IMR-90 (cell line): ENCODE measurements at regions not wholly inside any gene's neighbourhood (a gene's known extent, or its start where the extent isn't known, plus 50 kb on each side); places are given as distances from the start of the nearest gene placed in this dataset.

Experiments
- ATAC-seq: fragments of 200-7000 bp; cut with Tn5 transposase; 2 replicates; pipeline ENCODE4 v1.9.1; 2020; ENCODE audit warnings: low read depth, mild to moderate bottlenecking, moderate library complexity
- BruUV-seq: library from RNA; stranded (reverse); fragments of 400-500 nt; replicated peaks from 2 replicates; lab custom pipeline; 2021; lab: Mats Ljungman, UMichigan
- CTCF ChIA-PET: fragments of 300-600 bp; formaldehyde crosslinking; extraction: SDS; loops from one replicate; lab custom pipeline; 2021; ENCODE audit warnings: antibody characterized with exemption; lab: Yijun Ruan, JAX
- POLR2A ChIA-PET: fragments of 300-600 bp; sonication (Branson Sonifier 250); formaldehyde crosslinking; loops from one replicate; lab custom pipeline; 2022; ENCODE audit warnings: antibody characterized with exemption; ENCODE audit not compliant: unreplicated experiment; lab: Charles Lee
- DNase-seq: peaks from one replicate; pipeline ENCODE4 v3.0.0; 2013
- H2AFZ ChIP-seq: replicated peaks from 2 replicates; pipeline ENCODE3; 2013; ENCODE audit warnings: low read length, mild to moderate bottlenecking; ENCODE audit not compliant: poor library complexity
- H2AK5ac ChIP-seq: 2 replicates; pipeline ENCODE4 v1.6.1; 2013; ENCODE audit warnings: low read depth, low read length, inconsistent platforms
- H2AK9ac ChIP-seq: replicated peaks from 2 replicates; pipeline ENCODE3; 2013; ENCODE audit warnings: mild to moderate bottlenecking, low read depth, low read length, moderate library complexity; ENCODE audit not compliant: poor library complexity
- H2BK120ac ChIP-seq: 2 replicates; pipeline ENCODE4 v1.6.1; 2013; ENCODE audit warnings: low read depth, low read length, inconsistent platforms
- H2BK15ac ChIP-seq: 3 replicates; pipeline ENCODE4 v1.6.1; 2013; ENCODE audit warnings: low read depth, low read length, inconsistent platforms
- H2BK20ac ChIP-seq: 2 replicates; pipeline ENCODE4 v1.6.1; 2013; ENCODE audit warnings: low read depth, mild to moderate bottlenecking, inconsistent platforms, low read length, moderate library complexity
- H2BK5ac ChIP-seq: 2 replicates; pipeline ENCODE4 v1.6.1; 2013; ENCODE audit warnings: mild to moderate bottlenecking, low read depth, low read length, inconsistent platforms; ENCODE audit not compliant: poor library complexity, severe bottlenecking
- H3K14ac ChIP-seq: replicated peaks from 2 replicates; pipeline ENCODE4 v1.6.1; 2013; ENCODE audit warnings: low read depth, low read length, inconsistent platforms
- H3K18ac ChIP-seq: 2 replicates; pipeline ENCODE4 v1.6.1; 2013; ENCODE audit warnings: low read depth, low read length, control low read depth
- H3K23ac ChIP-seq: 2 replicates; pipeline ENCODE4 v1.6.1; 2013; ENCODE audit warnings: low read depth, low read length, inconsistent platforms
- H3K27ac ChIP-seq: 2 replicates; pipeline ENCODE4 v1.5.1; 2013; ENCODE audit warnings: mild to moderate bottlenecking, control low read depth, low read length; ENCODE audit not compliant: insufficient read depth
- H3K27me3 ChIP-seq: 2 replicates; pipeline ENCODE4 v1.6.1; 2013; ENCODE audit warnings: low read length; ENCODE audit not compliant: control insufficient read depth, insufficient read depth
- H3K36me3 ChIP-seq: 2 replicates; pipeline ENCODE4 v1.6.1; 2013; ENCODE audit warnings: low read length, mixed read lengths; ENCODE audit not compliant: control insufficient read depth, insufficient read depth
- H3K4ac ChIP-seq: 2 replicates; pipeline ENCODE4 v1.6.1; 2013; ENCODE audit warnings: low read depth, low read length, inconsistent platforms
- H3K4me1 ChIP-seq: 2 replicates; pipeline ENCODE4 v1.6.1; 2013; ENCODE audit warnings: low read length, mixed read lengths; ENCODE audit not compliant: control insufficient read depth, insufficient read depth
- H3K4me2 ChIP-seq: 2 replicates; pipeline ENCODE4 v1.6.1; 2013; ENCODE audit warnings: low read depth, mild to moderate bottlenecking, control low read depth, low read length, moderate library complexity
- H3K4me3 ChIP-seq: 2 replicates; pipeline ENCODE4 v1.5.1; 2013; ENCODE audit warnings: low read depth, mild to moderate bottlenecking, control low read depth, low read length, moderate library complexity; ENCODE audit not compliant: insufficient read depth
- H3K56ac ChIP-seq: 2 replicates; pipeline ENCODE4 v1.6.1; 2013; ENCODE audit warnings: low read length, inconsistent platforms; ENCODE audit not compliant: insufficient read depth; ENCODE audit errors: extremely low read depth
- H3K79me1 ChIP-seq, 2 experiments: 2 replicates each; pipeline ENCODE4 v1.6.1; 2013; ENCODE audit warnings: low read length in 2 of 2, inconsistent platforms in 1 of 2, low read depth in 1 of 2
- H3K9ac ChIP-seq: 2 replicates; pipeline ENCODE4 v1.6.1; 2013; ENCODE audit warnings: low read depth, low read length, control low read depth
- H3K9me1 ChIP-seq: 2 replicates; pipeline ENCODE4 v1.6.1; 2013; ENCODE audit warnings: low read length, inconsistent platforms; ENCODE audit not compliant: insufficient read depth
- H3K9me3 ChIP-seq: 2 replicates; pipeline ENCODE4 v1.6.1; 2013; ENCODE audit warnings: low read length; ENCODE audit not compliant: control insufficient read depth, insufficient read depth
- H4K20me1 ChIP-seq: 2 replicates; pipeline ENCODE4 v1.6.1; 2013; ENCODE audit warnings: low read length, inconsistent platforms; ENCODE audit not compliant: insufficient read depth
- H4K5ac ChIP-seq: 2 replicates; pipeline ENCODE4 v1.6.1; 2013; ENCODE audit warnings: mild to moderate bottlenecking, low read depth, low read length, control low read depth
- H4K8ac ChIP-seq, 2 experiments: 2 replicates each; pipeline ENCODE4 v1.6.1; 2013; ENCODE audit warnings: low read depth in 2 of 2, low read length in 2 of 2, control low read depth in 1 of 2, inconsistent platforms in 1 of 2
- H4K91ac ChIP-seq: 2 replicates; pipeline ENCODE4 v1.6.1; 2013; ENCODE audit warnings: low read depth, low read length, inconsistent platforms; ENCODE audit not compliant: insufficient read depth
- CEBPB ChIP-seq: IDR thresholded peaks from 2 replicates; pipeline ENCODE4 v1.6.1; 2012; ENCODE audit warnings: low read depth, low read length, improper control_type of control experiment
- CHD1 ChIP-seq: IDR thresholded peaks from 2 replicates; pipeline ENCODE4 v1.6.1; 2012; ENCODE audit warnings: low read depth, low read length, improper control_type of control experiment
- ELK1 ChIP-seq: fragments of 150-350 bp; IDR thresholded peaks from 2 replicates; pipeline ENCODE4 v1.6.1; 2016; ENCODE audit warnings: low read depth, mild to moderate bottlenecking, low read length, moderate library complexity, borderline replicate concordance
- FOS ChIP-seq: fragments of 150-350 bp; IDR thresholded peaks from 2 replicates; pipeline ENCODE4 v1.6.1; 2016; ENCODE audit warnings: low read depth, low read length
- MAZ ChIP-seq: IDR thresholded peaks from 2 replicates; pipeline ENCODE4 v1.6.1; 2012; ENCODE audit warnings: low read depth, mild to moderate bottlenecking, low read length, improper control_type of control experiment, moderate library complexity, borderline replicate concordance
- MXI1 ChIP-seq: IDR thresholded peaks from 2 replicates; pipeline ENCODE4 v1.6.1; 2012; ENCODE audit warnings: low read depth, mild to moderate bottlenecking, low read length, moderate library complexity, borderline replicate concordance
- SMC3 ChIP-seq: fragments of 150-350 bp; IDR thresholded peaks from 2 replicates; pipeline ENCODE4 v1.6.1; 2016; ENCODE audit warnings: low read depth, mild to moderate bottlenecking, antibody characterized with exemption, low read length, moderate library complexity
- WGBS, 2 experiments: methylation state at CpG; one replicate each; pipeline versions ENCODE4 v1.1.5 to v1.1.7; 2013; ENCODE audit warnings: missing lambda C conversion rate in 2 of 2; ENCODE audit not compliant: insufficient read length in 1 of 2; ENCODE audit errors: extremely low coverage in 2 of 2; 5-methylcytosine and 5-hydroxymethylcytosine counted together
- dilution Hi-C: fragments of 300-500 bp; cut with HindIII; formaldehyde crosslinking; loops from one replicate; pipeline ENCODE4 v1.14.3; 2018; ENCODE audit warnings: low sequenced_read_pairs; ENCODE audit not compliant: unreplicated experiment
- in situ Hi-C: fragments of 300-500 bp; cut with MboI; formaldehyde crosslinking; loops from 3 replicates; pipeline ENCODE4 v1.14.3; 2019; ENCODE audit warnings: low sequenced_read_pairs, inconsistent platforms, mixed read lengths
- intact Hi-C: fragments of 100-400 bp; cut with micrococcal nuclease; formaldehyde crosslinking; loops from 2 replicates; pipeline ENCODE4 v1.10.0; 2022
- TF ChIP-seq, protein P1 (sequence below): fragments of 150-350 bp; IDR thresholded peaks from 2 replicates; pipeline ENCODE4 v1.6.1; 2017; ENCODE audit warnings: mild to moderate bottlenecking, antibody characterized with exemption, low read length, low read depth

GRCh38 chr18:37889963-37890362 is 324.4 kb upstream of the CELF4 start:
- DNase-seq (no peak), ATAC-seq (no peak)
- H2AK9ac ChIP-seq = no peak overlapping the region
- no peaks in the 10 kb centered on the region for H3K4me1 ChIP-seq
- ChIA-PET CTCF (no interaction called here), POLR2A (no interaction called here)
- H3K23ac ChIP-seq = no peak overlapping the region
- no peak overlapping the region for H2BK15ac ChIP-seq
- no peak overlapping the region for H2BK20ac ChIP-seq
- no peak overlapping the region for H3K4ac ChIP-seq
- in situ Hi-C loops (no loop called here), intact Hi-C loops (no loop called here), dilution Hi-C loops (no loop called here)
- H2AFZ ChIP-seq = no peak overlapping the region
- no peak overlapping the region for H3K27ac ChIP-seq
- H2BK5ac ChIP-seq = no peak overlapping the region
- H3K36me3 ChIP-seq = no peaks in the 10 kb centered on the region
- H3K18ac ChIP-seq = no peak overlapping the region
- no peak for TF ChIP-seq SMC3
- no peak for TF ChIP-seq CEBPB
- no peak for TF ChIP-seq ELK1
- no peak for TF ChIP-seq CHD1
- no peak for TF ChIP-seq FOS
- no peak for TF ChIP-seq MAZ
- no peak for TF ChIP-seq MXI1
- TF ChIP-seq, protein P1, sequence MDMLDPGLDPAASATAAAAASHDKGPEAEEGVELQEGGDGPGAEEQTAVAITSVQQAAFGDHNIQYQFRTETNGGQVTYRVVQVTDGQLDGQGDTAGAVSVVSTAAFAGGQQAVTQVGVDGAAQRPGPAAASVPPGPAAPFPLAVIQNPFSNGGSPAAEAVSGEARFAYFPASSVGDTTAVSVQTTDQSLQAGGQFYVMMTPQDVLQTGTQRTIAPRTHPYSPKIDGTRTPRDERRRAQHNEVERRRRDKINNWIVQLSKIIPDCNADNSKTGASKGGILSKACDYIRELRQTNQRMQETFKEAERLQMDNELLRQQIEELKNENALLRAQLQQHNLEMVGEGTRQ = no peak
- H2AK5ac ChIP-seq = no peak overlapping the region
- no TSS peak for BruUV-seq
- H2BK120ac ChIP-seq = no peak overlapping the region
- WGBS, 2 experiments = no CpG with 5 or more reads among the region's 5 CpGs
- no peak overlapping the region for H3K14ac ChIP-seq
- H3K79me1 ChIP-seq = no peaks in the 10 kb centered on the region
- H3K9ac ChIP-seq = no peak overlapping the region
- H3K9me3 ChIP-seq = peaks cover 29% of the 10 kb centered on the region
- H4K5ac ChIP-seq = no peak overlapping the region
- H3K27me3 ChIP-seq = no peaks in the 10 kb centered on the region
- H4K20me1 ChIP-seq = no peaks in the 10 kb centered on the region
- H3K4me2 ChIP-seq = no peak overlapping the region
- no peak overlapping the region for H4K91ac ChIP-seq
- H4K8ac ChIP-seq = no peak overlapping the region
- H3K9me1 ChIP-seq = no peaks in the 10 kb centered on the region
- no peak overlapping the region for H3K56ac ChIP-seq
- no peak overlapping the region for H3K4me3 ChIP-seq
